Natural killer cell (primary cell): ENCODE measurements at regions not wholly inside any gene's neighbourhood (a gene's known extent, or its start where the extent isn't known, plus 50 kb on each side); places are given as distances from the start of the nearest gene placed in this dataset.

Experiments used
- ATAC-seq, 3 donors: fragments of 150-1000 bp in 2 of 3; fragments of 200-7000 bp in 1 of 3; cut with Tn5 transposase; 1 replicate in 1 of 3; 2 replicates in 2 of 3; pipeline ENCODE4 v1.10.0; 2021; ENCODE audit warnings: mild to moderate bottlenecking in 2 of 3, moderate library complexity in 2 of 3
- DNase-seq, 2 donors: peaks; one replicate each; pipeline versions ENCODE4 v3.0.0 to v3.0.0-alpha.2; 2013 to 2021; ENCODE audit warnings: mixed read lengths in 1 of 2
- H3K27ac ChIP-seq: one replicate; pipeline ENCODE4 v1.5.1; 2013; ENCODE audit warnings: mild to moderate bottlenecking, low read length
- H3K27me3 ChIP-seq: one replicate; pipeline ENCODE4 v1.6.1; 2013; ENCODE audit warnings: low read length; ENCODE audit not compliant: control insufficient read depth, insufficient read depth
- H3K36me3 ChIP-seq: one replicate; pipeline ENCODE4 v1.6.1; 2013; ENCODE audit warnings: low read length; ENCODE audit not compliant: control insufficient read depth, insufficient read depth
- H3K4me1 ChIP-seq: one replicate; pipeline ENCODE4 v1.6.1; 2013; ENCODE audit warnings: low read length; ENCODE audit not compliant: control insufficient read depth, insufficient read depth
- H3K4me3 ChIP-seq: one replicate; pipeline ENCODE4 v1.5.1; 2013; ENCODE audit warnings: low read length
- H3K9me3 ChIP-seq: one replicate; pipeline ENCODE4 v1.6.1; 2013; ENCODE audit warnings: low read length; ENCODE audit not compliant: control insufficient read depth, insufficient read depth
- H3K27ac Mint-ChIP-seq, 2 donors: one replicate each; pipeline ENCODE4 v1.8.0; 2022; ENCODE audit warnings: mild to moderate bottlenecking in 2 of 2, mixed read lengths in 2 of 2, moderate library complexity in 1 of 2
- H3K27me3 Mint-ChIP-seq, 2 donors: one replicate each; pipeline ENCODE4 v1.8.0; 2022; ENCODE audit warnings: low read depth in 2 of 2, mixed read lengths in 2 of 2
- H3K36me3 Mint-ChIP-seq: one replicate; pipeline ENCODE4 v1.8.0; 2022; ENCODE audit warnings: mixed read lengths
- H3K4me1 Mint-ChIP-seq, 2 donors: one replicate each; pipeline ENCODE4 v1.8.0; 2022; ENCODE audit warnings: mixed read lengths in 2 of 2
- H3K4me3 Mint-ChIP-seq: one replicate; pipeline ENCODE4 v1.8.0; 2022; ENCODE audit warnings: mild to moderate bottlenecking, moderate library complexity, mixed read lengths
- H3K9me3 Mint-ChIP-seq, 2 donors: one replicate each; pipeline ENCODE4 v1.8.0; 2022; ENCODE audit warnings: mixed read lengths in 2 of 2
- WGBS: methylation state at CpG from one replicate; pipeline ENCODE4 v1.1.7; 2013; ENCODE audit warnings: missing lambda C conversion rate; ENCODE audit not compliant: insufficient coverage; 5-methylcytosine and 5-hydroxymethylcytosine counted together
- intact Hi-C: fragments of 100-400 bp; cut with micrococcal nuclease; formaldehyde crosslinking; loops from one replicate; pipeline ENCODE4 v1.14.2; 2022
- TF ChIP-seq, protein P1 (sequence below): fragments of 200-600 bp; IDR thresholded peaks from one replicate; pipeline ENCODE4 v1.8.0; 2022; ENCODE audit warnings: antibody characterized with exemption

DNA sequence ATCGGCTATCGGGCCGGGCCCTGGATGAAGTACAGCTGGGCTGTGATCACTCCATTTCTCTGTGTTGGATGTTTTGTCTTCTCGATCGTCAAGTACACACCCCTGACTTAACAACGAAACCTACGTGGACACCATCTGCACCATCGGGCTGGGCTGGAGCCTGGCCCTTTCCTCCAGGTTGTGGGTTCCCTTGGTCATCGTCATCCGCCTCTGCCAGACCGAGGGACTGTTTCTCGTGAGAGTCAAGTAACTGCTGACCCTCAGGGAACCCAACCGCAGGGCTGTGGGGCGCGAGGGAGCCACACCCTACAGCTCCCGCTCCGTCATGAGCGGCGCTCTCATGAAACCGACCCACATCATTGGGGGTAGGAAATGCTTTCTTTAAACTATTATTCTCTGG, 842.4 kb upstream of the TMPRSS15 start:
- H3K27me3 ChIP-seq: no peaks in the 10 kb centered on the region
- 90% methylated on average over 15 of the region's 20 CpGs for WGBS
- H3K27me3 Mint-ChIP-seq: no peaks in the 10 kb centered on the region
- H3K4me3 Mint-ChIP-seq: no peak overlapping the region
- no peak overlapping the region for H3K4me3 ChIP-seq
- no peaks in the 10 kb centered on the region for H3K4me1 Mint-ChIP-seq
- no peak for ATAC-seq
- H3K27ac Mint-ChIP-seq: no peak overlapping the region
- intact Hi-C loops: no loop called here
- H3K36me3 ChIP-seq: no peaks in the 10 kb centered on the region
- peaks cover 15% of the 10 kb centered on the region in 2 donors for H3K9me3 Mint-ChIP-seq
- no peaks in the 10 kb centered on the region for H3K4me1 ChIP-seq
- TF ChIP-seq, protein P1, sequence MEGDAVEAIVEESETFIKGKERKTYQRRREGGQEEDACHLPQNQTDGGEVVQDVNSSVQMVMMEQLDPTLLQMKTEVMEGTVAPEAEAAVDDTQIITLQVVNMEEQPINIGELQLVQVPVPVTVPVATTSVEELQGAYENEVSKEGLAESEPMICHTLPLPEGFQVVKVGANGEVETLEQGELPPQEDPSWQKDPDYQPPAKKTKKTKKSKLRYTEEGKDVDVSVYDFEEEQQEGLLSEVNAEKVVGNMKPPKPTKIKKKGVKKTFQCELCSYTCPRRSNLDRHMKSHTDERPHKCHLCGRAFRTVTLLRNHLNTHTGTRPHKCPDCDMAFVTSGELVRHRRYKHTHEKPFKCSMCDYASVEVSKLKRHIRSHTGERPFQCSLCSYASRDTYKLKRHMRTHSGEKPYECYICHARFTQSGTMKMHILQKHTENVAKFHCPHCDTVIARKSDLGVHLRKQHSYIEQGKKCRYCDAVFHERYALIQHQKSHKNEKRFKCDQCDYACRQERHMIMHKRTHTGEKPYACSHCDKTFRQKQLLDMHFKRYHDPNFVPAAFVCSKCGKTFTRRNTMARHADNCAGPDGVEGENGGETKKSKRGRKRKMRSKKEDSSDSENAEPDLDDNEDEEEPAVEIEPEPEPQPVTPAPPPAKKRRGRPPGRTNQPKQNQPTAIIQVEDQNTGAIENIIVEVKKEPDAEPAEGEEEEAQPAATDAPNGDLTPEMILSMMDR: no peak
- no peak overlapping the region for H3K27ac ChIP-seq
- peaks cover 10% of the 10 kb centered on the region for H3K36me3 Mint-ChIP-seq
- DNase-seq: no peak
- peaks cover 19% of the 10 kb centered on the region for H3K9me3 ChIP-seq

DNA sequence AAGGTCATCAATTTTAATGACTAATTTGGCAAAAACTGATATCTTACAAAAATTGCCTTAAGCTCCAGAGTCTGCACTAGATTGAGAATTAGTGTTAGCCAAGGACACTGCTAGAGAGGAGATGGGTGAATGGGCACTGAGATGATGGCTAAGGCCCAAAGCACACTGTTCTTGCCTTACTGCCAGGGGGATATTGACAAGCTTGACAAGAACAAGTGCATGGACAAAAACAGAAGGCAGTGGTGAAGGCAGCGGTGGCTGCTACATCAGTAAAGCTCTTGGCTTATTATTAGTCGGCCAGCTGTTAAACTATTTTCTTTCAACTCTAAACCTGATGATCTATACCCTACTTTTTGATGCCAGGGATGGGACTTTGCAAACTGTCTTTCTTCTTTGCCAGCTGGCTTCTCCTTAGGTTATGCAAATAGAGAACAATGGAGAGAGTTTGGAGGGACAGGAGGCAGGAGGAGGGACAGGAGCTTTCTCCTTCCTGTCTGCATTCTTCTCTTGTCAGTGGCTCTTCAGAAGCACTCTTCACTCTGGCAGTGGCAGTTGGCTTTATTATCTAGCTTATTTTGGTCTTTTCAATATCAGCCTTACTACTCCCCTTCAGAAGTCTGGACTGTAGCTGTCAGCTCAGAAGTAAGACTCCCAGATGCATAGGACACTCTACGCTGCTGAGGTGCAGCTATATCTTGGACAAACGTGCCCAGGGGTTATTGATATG, 853.5 kb upstream of the TMPRSS15 start:
- intact Hi-C loops: no loop called here
- no peak overlapping the region for H3K4me3 ChIP-seq
- ATAC-seq: no peak
- no peaks in the 10 kb centered on the region for H3K27me3 ChIP-seq
- TF ChIP-seq, protein P1: no peak
- H3K27ac ChIP-seq: no peak overlapping the region
- 86% methylated on average over 4 of the region's 4 CpGs for WGBS
- H3K4me1 Mint-ChIP-seq: no peaks in the 10 kb centered on the region
- no peak overlapping the region for H3K27ac Mint-ChIP-seq
- H3K9me3 Mint-ChIP-seq: peaks cover 5 to 8% of the 10 kb centered on the region in 2 donors
- no peaks in the 10 kb centered on the region for H3K9me3 ChIP-seq
- H3K36me3 ChIP-seq: no peaks in the 10 kb centered on the region
- no peaks in the 10 kb centered on the region for H3K36me3 Mint-ChIP-seq
- no peaks in the 10 kb centered on the region for H3K4me1 ChIP-seq
- H3K27me3 Mint-ChIP-seq: no peaks in the 10 kb centered on the region
- DNase-seq: no peak
- no peak overlapping the region for H3K4me3 Mint-ChIP-seq

DNA sequence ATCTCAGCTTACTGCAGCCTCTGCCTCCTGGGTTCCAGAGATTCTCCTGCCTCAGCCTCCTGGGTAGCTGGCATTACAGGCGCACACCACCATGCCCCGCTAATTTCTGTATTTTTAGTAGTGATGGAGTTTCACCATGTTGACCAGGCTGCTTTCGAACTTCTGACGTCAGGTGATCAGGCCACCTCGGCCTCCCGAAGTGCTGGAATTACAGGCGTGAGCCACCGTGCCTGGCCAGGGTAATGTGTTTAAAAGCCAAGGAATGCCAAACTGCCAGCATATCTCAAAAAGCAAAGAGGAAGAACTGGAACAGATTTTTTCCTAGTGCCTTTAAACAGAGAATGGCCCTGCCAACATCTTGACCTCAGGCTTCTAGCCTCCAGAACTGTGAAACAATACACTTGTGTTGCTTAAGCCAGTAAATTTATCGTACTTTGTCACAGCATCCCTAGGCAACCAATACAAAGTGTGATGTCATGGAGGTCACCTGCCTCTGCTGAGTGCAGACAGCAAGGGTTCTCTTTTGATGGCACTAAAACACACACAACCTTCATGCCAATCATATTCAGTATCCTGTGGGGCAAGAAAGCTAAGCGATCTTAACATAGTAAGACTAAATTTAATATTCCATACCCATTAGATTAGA, 858.3 kb upstream of the TMPRSS15 start:
- no peaks in the 10 kb centered on the region for H3K4me1 ChIP-seq
- intact Hi-C loops: no loop called here
- ATAC-seq (no peak), DNase-seq (no peak)
- H3K4me3 ChIP-seq: no peak overlapping the region
- Mint-ChIP-seq H3K27ac (no peak overlapping the region), H3K36me3 (no peaks in the 10 kb centered on the region), H3K4me1 (no peaks in the 10 kb centered on the region), H3K9me3 (peaks cover 4 to 6% of the 10 kb centered on the region in 2 donors), H3K4me3 (no peak overlapping the region), H3K27me3 (no peaks in the 10 kb centered on the region)
- H3K27me3 ChIP-seq: no peaks in the 10 kb centered on the region
- 90% methylated on average over 9 of the region's 10 CpGs for WGBS
- H3K9me3 ChIP-seq: no peaks in the 10 kb centered on the region
- TF ChIP-seq, protein P1: no peak
- H3K27ac ChIP-seq: no peak overlapping the region
- H3K36me3 ChIP-seq: no peaks in the 10 kb centered on the region
